Endodermal cell (in vitro differentiated cells): ENCODE measurements at regions not wholly inside any gene's neighbourhood (a gene's known extent, or its start where the extent isn't known, plus 50 kb on each side); places are given as distances from the start of the nearest gene placed in this dataset.

Experiments used
- DNase-seq: peaks from one replicate; pipeline ENCODE4 v3.0.0-alpha.2; 2017
- H3K27ac ChIP-seq: 2 replicates; pipeline ENCODE4 v1.5.1; 2013; ENCODE audit warnings: mild to moderate bottlenecking, low read depth, low read length, moderate library complexity
- H3K27me3 ChIP-seq: 2 replicates; pipeline ENCODE4 v1.6.1; 2013; ENCODE audit warnings: mild to moderate bottlenecking, low read length, moderate library complexity; ENCODE audit not compliant: insufficient read depth, control insufficient read depth, poor library complexity, severe bottlenecking
- H3K36me3 ChIP-seq: 2 replicates; pipeline ENCODE4 v1.7.0; 2013; ENCODE audit warnings: mild to moderate bottlenecking, low read length, moderate library complexity; ENCODE audit not compliant: control insufficient read depth, insufficient read depth
- H3K4me1 ChIP-seq: one replicate; pipeline ENCODE4 v1.7.0; 2013; ENCODE audit warnings: low read length; ENCODE audit not compliant: control insufficient read depth, insufficient read depth
- H3K4me3 ChIP-seq: 2 replicates; pipeline ENCODE4 v1.5.1; 2013; ENCODE audit warnings: mild to moderate bottlenecking, low read length, moderate library complexity
- H3K9ac ChIP-seq: 2 replicates; pipeline ENCODE4 v1.6.1; 2013; ENCODE audit warnings: mild to moderate bottlenecking, low read length, moderate library complexity; ENCODE audit not compliant: poor library complexity, severe bottlenecking; ENCODE audit errors: extremely low read depth
- H3K9me3 ChIP-seq: 2 replicates; pipeline ENCODE4 v1.6.1; 2013; ENCODE audit warnings: mild to moderate bottlenecking, low read length, moderate library complexity; ENCODE audit not compliant: control insufficient read depth
- H3K27ac Mint-ChIP-seq: 2 replicates; pipeline ENCODE4 v1.8.0; 2020; ENCODE audit warnings: mixed read lengths
- H3K27me3 Mint-ChIP-seq: 2 replicates; pipeline ENCODE4 v1.8.0; 2021; ENCODE audit warnings: mild to moderate bottlenecking, mixed read lengths; ENCODE audit not compliant: insufficient read depth
- H3K36me3 Mint-ChIP-seq: 2 replicates; pipeline ENCODE4 v1.8.0; 2020; ENCODE audit warnings: low read depth, mixed read lengths
- H3K4me1 Mint-ChIP-seq: 2 replicates; pipeline ENCODE4 v1.8.0; 2020; ENCODE audit warnings: mixed read lengths
- H3K4me3 Mint-ChIP-seq: 2 replicates; pipeline ENCODE4 v1.8.0; 2020; ENCODE audit warnings: mild to moderate bottlenecking, moderate library complexity, mixed read lengths
- H3K9me3 Mint-ChIP-seq: 2 replicates; pipeline ENCODE4 v1.8.0; 2020; ENCODE audit warnings: mild to moderate bottlenecking, mixed read lengths
- CTCF ChIP-seq: fragments of 200-600 bp; sonication (generic); conservative IDR thresholded peaks from 2 replicates; pipeline ENCODE4 v1.5.0; 2021; ENCODE audit warnings: antibody characterized with exemption, mild to moderate bottlenecking
- WGBS, 2 experiments: methylation state at CpG; one replicate each; pipeline versions ENCODE4 v1.1.5 to v1.1.7; 2013; ENCODE audit warnings: missing lambda C conversion rate in 2 of 2, mixed read lengths in 1 of 2; ENCODE audit not compliant: insufficient coverage in 1 of 2, insufficient read length in 1 of 2; 5-methylcytosine and 5-hydroxymethylcytosine counted together

GRCh38 chr7:153942036-153942435 is 110.2 kb upstream of the DPP6 start:
- peaks cover 98% of the 10 kb centered on the region for H3K9me3 ChIP-seq
- 88 to 92% methylated on average over 7 of the region's 7 CpGs for WGBS, 2 experiments
- H3K4me1 Mint-ChIP-seq: no peaks in the 10 kb centered on the region

GRCh38 chr7:153943457-153943856 is 108.7 kb upstream of the DPP6 start:
- Mint-ChIP-seq H3K9me3 (peaks cover 97% of the 10 kb centered on the region), H3K36me3 (peaks cover 4% of the 10 kb centered on the region), H3K27me3 (no peaks in the 10 kb centered on the region), H3K4me3 (no peak overlapping the region), H3K4me1 (no peaks in the 10 kb centered on the region), H3K27ac (no peak overlapping the region)
- 63 to 80% methylated on average over 1 to 4 of the region's 4 CpGs for WGBS, 2 experiments
- DNase-seq: no peak
- H3K36me3 ChIP-seq: no peaks in the 10 kb centered on the region
- H3K4me1 ChIP-seq: no peaks in the 10 kb centered on the region
- no peak overlapping the region for H3K9ac ChIP-seq
- H3K27ac ChIP-seq: peak overlapping the region; percentile 84
- H3K27me3 ChIP-seq: no peaks in the 10 kb centered on the region
- TF ChIP-seq CTCF: no peak
- no peak overlapping the region for H3K4me3 ChIP-seq
- H3K9me3 ChIP-seq: peaks cover 95% of the 10 kb centered on the region

More at GRCh38 chr7:153942036-153942435, 110.2 kb upstream of the DPP6 start:
- no peak overlapping the region for H3K4me3 Mint-ChIP-seq
- H3K9ac ChIP-seq: no peak overlapping the region
- peaks cover 4% of the 10 kb centered on the region for H3K36me3 Mint-ChIP-seq
- no peaks in the 10 kb centered on the region for H3K36me3 ChIP-seq
- peaks cover 100% of the 10 kb centered on the region for H3K9me3 Mint-ChIP-seq
- H3K27me3 Mint-ChIP-seq: no peaks in the 10 kb centered on the region
- no peak overlapping the region for H3K27ac ChIP-seq
- no peak overlapping the region for H3K4me3 ChIP-seq
- TF ChIP-seq CTCF: no peak
- H3K27ac Mint-ChIP-seq: no peak overlapping the region
- no peaks in the 10 kb centered on the region for H3K4me1 ChIP-seq
- no peaks in the 10 kb centered on the region for H3K27me3 ChIP-seq
- no peak for DNase-seq

- Histone ChIP-seq H3K4me1 (no peaks in the 10 kb centered on the region), H3K9ac (no peak overlapping the region), H3K9me3 (peaks cover 95% of the 10 kb centered on the region), H3K27ac (peak overlapping the region; percentile 84), H3K36me3 (no peaks in the 10 kb centered on the region), H3K27me3 (no peaks in the 10 kb centered on the region), H3K4me3 (no peak overlapping the region)
- H3K27ac Mint-ChIP-seq: no peak overlapping the region
- H3K4me3 Mint-ChIP-seq: no peak overlapping the region
- H3K27me3 Mint-ChIP-seq: no peaks in the 10 kb centered on the region
- 75 to 84% methylated on average over 12 of the region's 12 CpGs for WGBS, 2 experiments
- peak; percentile 62 for DNase-seq
- H3K9me3 Mint-ChIP-seq: peaks cover 97% of the 10 kb centered on the region
- H3K4me1 Mint-ChIP-seq: no peaks in the 10 kb centered on the region
- no peak for TF ChIP-seq CTCF
- peaks cover 4% of the 10 kb centered on the region for H3K36me3 Mint-ChIP-seq
Measured at GRCh38 chr7:153943861-153944260, 108.3 kb upstream of the DPP6 start.
